ENCODE measurements at regions not wholly inside any gene's neighbourhood (a gene's known extent, or its start where the extent isn't known, plus 50 kb on each side); places are given as distances from the start of the nearest gene placed in this dataset.

DNA sequence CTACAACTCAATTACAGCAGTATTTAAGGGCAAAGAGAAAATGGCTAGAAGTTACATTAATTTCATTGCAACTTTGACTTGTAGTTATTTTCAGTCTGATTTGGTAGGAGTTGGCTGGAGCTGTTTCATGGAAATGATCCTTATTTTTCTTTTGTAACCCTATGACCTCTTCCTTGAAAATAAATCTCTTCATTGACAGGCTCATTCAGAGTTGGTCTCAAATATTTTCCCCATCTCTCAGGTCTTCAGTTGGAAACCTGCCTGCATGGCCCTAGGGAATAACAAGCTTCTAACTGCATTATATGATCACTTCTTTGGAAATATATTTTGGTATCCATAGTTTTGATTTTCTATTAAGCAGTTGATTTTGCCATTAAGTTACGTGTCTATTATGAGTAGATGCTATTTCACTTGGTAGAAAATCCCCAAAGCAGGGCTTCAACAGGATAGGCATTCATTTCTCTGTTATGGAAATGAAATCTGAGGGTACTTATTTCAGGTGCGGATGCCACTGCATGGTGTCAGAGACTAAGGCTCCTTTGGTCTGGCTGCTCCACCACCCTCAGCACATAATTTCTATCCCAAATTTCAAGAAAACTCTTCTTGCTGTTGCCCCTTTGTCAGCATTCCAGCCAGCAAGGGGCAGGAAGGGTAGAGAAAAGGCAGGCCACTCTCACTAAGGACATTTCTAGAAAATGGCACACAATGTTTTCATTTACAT lies 502.5 kb downstream of the SPRY1 start:
- TF ChIP-seq POLR2AphosphoS5 (IDR thresholded peaks at IDR 0.05): no peak
- TF ChIP-seq, protein P1, sequence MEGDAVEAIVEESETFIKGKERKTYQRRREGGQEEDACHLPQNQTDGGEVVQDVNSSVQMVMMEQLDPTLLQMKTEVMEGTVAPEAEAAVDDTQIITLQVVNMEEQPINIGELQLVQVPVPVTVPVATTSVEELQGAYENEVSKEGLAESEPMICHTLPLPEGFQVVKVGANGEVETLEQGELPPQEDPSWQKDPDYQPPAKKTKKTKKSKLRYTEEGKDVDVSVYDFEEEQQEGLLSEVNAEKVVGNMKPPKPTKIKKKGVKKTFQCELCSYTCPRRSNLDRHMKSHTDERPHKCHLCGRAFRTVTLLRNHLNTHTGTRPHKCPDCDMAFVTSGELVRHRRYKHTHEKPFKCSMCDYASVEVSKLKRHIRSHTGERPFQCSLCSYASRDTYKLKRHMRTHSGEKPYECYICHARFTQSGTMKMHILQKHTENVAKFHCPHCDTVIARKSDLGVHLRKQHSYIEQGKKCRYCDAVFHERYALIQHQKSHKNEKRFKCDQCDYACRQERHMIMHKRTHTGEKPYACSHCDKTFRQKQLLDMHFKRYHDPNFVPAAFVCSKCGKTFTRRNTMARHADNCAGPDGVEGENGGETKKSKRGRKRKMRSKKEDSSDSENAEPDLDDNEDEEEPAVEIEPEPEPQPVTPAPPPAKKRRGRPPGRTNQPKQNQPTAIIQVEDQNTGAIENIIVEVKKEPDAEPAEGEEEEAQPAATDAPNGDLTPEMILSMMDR (IDR thresholded peaks at IDR 0.05): no peak
- TF ChIP-seq POLR2A (IDR thresholded peaks at IDR 0.05): no peak
- no peak for TF ChIP-seq EP300 (IDR thresholded peaks at IDR 0.05)

All from upper lobe of left lung (tissue), 4 donors.